OCI-LY1 (cell line): ENCODE measurements at regions not wholly inside any gene's neighbourhood (a gene's known extent, or its start where the extent isn't known, plus 50 kb on each side); places are given as distances from the start of the nearest gene placed in this dataset.
"Not testable (repeated sequence)": the region's sequence is repeated elsewhere in the genome, so short reads cannot be mapped to it uniquely, and the experiment has no call there.

ENCODE experiments used
- H2AFZ ChIP-seq: fragments of 200-600 bp; sonication (generic), shearing (Covaris generic); 2 replicates; pipeline ENCODE4 v1.6.0; 2014; ENCODE audit warnings: antibody characterized with exemption, mild to moderate bottlenecking, low read length
- H3F3A ChIP-seq: fragments of 200-600 bp; sonication (generic), shearing (Covaris generic); 2 replicates; pipeline ENCODE4 v1.6.0; 2014; ENCODE audit warnings: mild to moderate bottlenecking, antibody characterized with exemption, low read length, moderate library complexity; ENCODE audit not compliant: insufficient read depth
- H3K27ac ChIP-seq: fragments of 200-600 bp; sonication (generic); 2 replicates; pipeline ENCODE4 v1.5.1; 2014; ENCODE audit warnings: low read length, mixed run types, mild to moderate bottlenecking, low read depth; ENCODE audit not compliant: poor library complexity, severe bottlenecking
- H3K27me3 ChIP-seq: fragments of 200-600 bp; sonication (generic); 2 replicates; pipeline ENCODE4 v1.6.0; 2014; ENCODE audit warnings: antibody characterized with exemption, mild to moderate bottlenecking, low read length, moderate library complexity; ENCODE audit not compliant: insufficient read depth
- H3K36me3 ChIP-seq: fragments of 200-600 bp; sonication (generic); 2 replicates; pipeline ENCODE4 v1.6.1; 2014; ENCODE audit warnings: mild to moderate bottlenecking, antibody characterized with exemption, low read length, moderate library complexity, mixed read lengths; ENCODE audit not compliant: insufficient read depth
- H3K4me1 ChIP-seq: fragments of 200-600 bp; sonication (generic); 2 replicates; pipeline ENCODE4 v1.5.1; 2014; ENCODE audit warnings: mild to moderate bottlenecking, low read length, moderate library complexity; ENCODE audit not compliant: insufficient read depth, severe bottlenecking
- H3K4me2 ChIP-seq: fragments of 200-600 bp; sonication (generic), shearing (Covaris generic); 2 replicates; pipeline ENCODE4 v1.6.1; 2014; ENCODE audit warnings: low read length
- H3K4me3 ChIP-seq: fragments of 200-600 bp; sonication (generic); 2 replicates; pipeline ENCODE4 v1.5.1; 2014; ENCODE audit warnings: low read length, low read depth, mild to moderate bottlenecking, mixed read lengths; ENCODE audit not compliant: poor library complexity, severe bottlenecking
- H3K79me2 ChIP-seq: fragments of 200-600 bp; shearing (Covaris generic); 2 replicates; pipeline ENCODE4 v1.6.1; 2016; ENCODE audit warnings: mixed run types, low read length, mixed read lengths; ENCODE audit not compliant: insufficient read depth
- H3K9ac ChIP-seq: fragments of 200-600 bp; sonication (generic), shearing (Covaris generic); 2 replicates; pipeline ENCODE4 v1.6.1; 2014; ENCODE audit warnings: mild to moderate bottlenecking, low read length, mixed read lengths
- H3K9me2 ChIP-seq: fragments of 200-600 bp; sonication (generic), shearing (Covaris generic); 2 replicates; pipeline ENCODE4 v1.6.1; 2014; ENCODE audit warnings: low read depth, mild to moderate bottlenecking, low read length, mixed read lengths
- H3K9me3 ChIP-seq: fragments of 200-600 bp; shearing (Covaris generic); 2 replicates; pipeline ENCODE4 v1.6.1; 2014; ENCODE audit warnings: low read length, mixed read lengths
- H4K20me1 ChIP-seq: fragments of 200-600 bp; sonication (generic), shearing (Covaris generic); 2 replicates; pipeline ENCODE4 v1.6.0; 2016; ENCODE audit warnings: mild to moderate bottlenecking, low read length; ENCODE audit not compliant: insufficient read depth
- CTCF ChIP-seq: fragments of 200-600 bp; sonication (generic), shearing (Covaris generic); IDR thresholded peaks from 2 replicates; pipeline ENCODE4 v1.5.1; 2017; ENCODE audit warnings: mild to moderate bottlenecking, antibody characterized with exemption, low read length, moderate library complexity, mixed read lengths
- EZH2 ChIP-seq: fragments of 200-600 bp; sonication (generic), shearing (Covaris generic); IDR thresholded peaks from 2 replicates; pipeline ENCODE4 v1.8.0; 2017; ENCODE audit warnings: borderline replicate concordance, mixed run types, mild to moderate bottlenecking, antibody characterized with exemption, low read length, moderate library complexity, mixed read lengths

- TF ChIP-seq EZH2 (no peak), CTCF (no peak)
- no peak overlapping the region for H3K4me3 ChIP-seq
- no peaks in the 10 kb centered on the region for H3K79me2 ChIP-seq
- no peaks in the 10 kb centered on the region for H3K36me3 ChIP-seq
- no peaks in the 10 kb centered on the region for H3K9me3 ChIP-seq
- H3K9ac ChIP-seq, result no peak overlapping the region
- no peaks in the 10 kb centered on the region for H3K9me2 ChIP-seq
- no peaks in the 10 kb centered on the region for H3K27me3 ChIP-seq
- H3K27ac ChIP-seq, result no peak overlapping the region
- H3F3A ChIP-seq, result no peaks in the 10 kb centered on the region
- H4K20me1 ChIP-seq, result no peaks in the 10 kb centered on the region
- no peak overlapping the region for H2AFZ ChIP-seq
- no peaks in the 10 kb centered on the region for H3K4me1 ChIP-seq
- H3K4me2 ChIP-seq, result no peak overlapping the region
These were observed 234.4 kb upstream of the FIGN start for GRCh38 chr2:163970058-163970813.

GRCh38 chr2:163964278-163964677, 228.5 kb upstream of the FIGN start:
- not testable (repeated sequence) for H3K4me2 ChIP-seq, H3K9me3 ChIP-seq, H4K20me1 ChIP-seq, H3K9me2 ChIP-seq, H3K79me2 ChIP-seq, H3K27ac ChIP-seq, H2AFZ ChIP-seq, H3F3A ChIP-seq, H3K27me3 ChIP-seq, H3K4me3 ChIP-seq, H3K4me1 ChIP-seq, H3K36me3 ChIP-seq, H3K9ac ChIP-seq

GRCh38 chr2:163953390-163953907, 217.6 kb upstream of the FIGN start:
- no peak overlapping the region for H3K9ac ChIP-seq
- TF ChIP-seq CTCF (no peak), EZH2 (no peak)
- H3K4me1 ChIP-seq, result no peaks in the 10 kb centered on the region
- no peaks in the 10 kb centered on the region for H3K9me2 ChIP-seq
- H4K20me1 ChIP-seq, result no peaks in the 10 kb centered on the region
- no peaks in the 10 kb centered on the region for H3K36me3 ChIP-seq
- H3F3A ChIP-seq, result no peaks in the 10 kb centered on the region
- H3K27ac ChIP-seq, result no peak overlapping the region
- no peak overlapping the region for H3K4me2 ChIP-seq
- no peaks in the 10 kb centered on the region for H3K79me2 ChIP-seq
- H3K9me3 ChIP-seq, result no peaks in the 10 kb centered on the region
- H3K4me3 ChIP-seq, result no peak overlapping the region
- no peak overlapping the region for H2AFZ ChIP-seq
- H3K27me3 ChIP-seq, result no peaks in the 10 kb centered on the region

- no peak overlapping the region for H3K4me3 ChIP-seq
- no peak overlapping the region for H3K9ac ChIP-seq
- no peaks in the 10 kb centered on the region for H3K27me3 ChIP-seq
- no peak overlapping the region for H3K27ac ChIP-seq
- TF ChIP-seq EZH2, result no peak
- TF ChIP-seq CTCF, result no peak
- no peaks in the 10 kb centered on the region for H3K9me2 ChIP-seq
- no peaks in the 10 kb centered on the region for H3K79me2 ChIP-seq
- H4K20me1 ChIP-seq, result no peaks in the 10 kb centered on the region
- no peaks in the 10 kb centered on the region for H3K4me1 ChIP-seq
- no peak overlapping the region for H2AFZ ChIP-seq
- no peaks in the 10 kb centered on the region for H3F3A ChIP-seq
- no peaks in the 10 kb centered on the region for H3K36me3 ChIP-seq
- H3K9me3 ChIP-seq, result no peaks in the 10 kb centered on the region
- no peak overlapping the region for H3K4me2 ChIP-seq
These were observed 215.5 kb upstream of the FIGN start for GRCh38 chr2:163951312-163951711.
